ENCODE measurements at regions not wholly inside any gene's neighbourhood (a gene's known extent, or its start where the extent isn't known, plus 50 kb on each side); places are given as distances from the start of the nearest gene placed in this dataset.

DNA sequence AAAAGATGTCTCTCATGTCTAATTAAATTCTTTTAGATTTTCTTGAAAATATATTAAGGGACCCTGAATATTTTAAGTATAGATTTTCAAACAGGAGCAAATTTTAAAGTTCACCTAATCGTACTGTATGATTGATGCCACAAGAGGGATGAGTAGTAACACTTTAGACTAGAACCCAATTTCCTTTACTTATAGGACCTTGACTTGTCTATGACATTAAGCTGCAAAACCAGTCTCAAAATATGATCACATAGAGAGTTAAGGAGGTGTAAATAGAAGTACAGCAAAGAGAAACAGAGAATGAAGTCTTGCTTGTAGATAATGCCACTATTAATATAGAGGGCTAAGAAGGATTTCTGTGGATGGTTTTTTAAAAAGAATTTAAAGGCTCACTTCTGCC is 312.9 kb upstream of the PRR16 start:
- no peak for DNase-seq (ENCODE audit: low spot score in 2 of 2)
- Histone ChIP-seq H3K4me3 (no peak overlapping the region), H3K27me3 (ENCODE audit: low read depth) (no peaks in the 10 kb centered on the region), H3K9me3 (no peaks in the 10 kb centered on the region), H3K4me1 (peaks cover 5% of the 10 kb centered on the region; the same call in 1 of the 2 replicates), H3K36me3 (replicated peaks) (no peaks in the 10 kb centered on the region)
- in situ Hi-C loops (cut with MboI; ENCODE audit: low sequenced_read_pairs): no loop called here

DNA sequence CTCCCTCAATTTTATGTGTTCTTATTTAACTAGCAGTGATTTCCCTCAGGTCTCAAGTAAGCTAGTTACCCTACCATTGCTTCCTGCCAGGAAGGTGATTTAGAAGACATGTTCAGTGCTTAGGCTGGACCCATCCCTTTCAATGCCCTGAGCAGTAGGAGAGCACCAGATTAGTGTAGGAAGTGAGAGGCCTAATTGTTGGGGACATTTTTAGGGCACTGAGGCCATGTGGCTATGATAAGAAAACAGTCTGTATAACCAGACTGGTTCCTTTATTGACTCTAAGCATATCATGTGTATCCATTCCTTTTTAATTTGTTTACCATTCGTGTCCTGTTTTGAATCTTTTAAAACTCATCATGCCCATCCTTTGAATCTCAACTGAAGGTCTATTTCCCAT is 312.3 kb upstream of the PRR16 start:
- in situ Hi-C loops (cut with MboI; ENCODE audit: low sequenced_read_pairs): no loop called here
- Histone ChIP-seq H3K27me3 (ENCODE audit: low read depth) (no peaks in the 10 kb centered on the region), H3K4me1 (peaks cover 5% of the 10 kb centered on the region; the same call in 1 of the 2 replicates), H3K9me3 (no peaks in the 10 kb centered on the region), H3K36me3 (replicated peaks) (no peaks in the 10 kb centered on the region), H3K4me3 (no peak overlapping the region)
- DNase-seq (ENCODE audit: low spot score in 2 of 2): no peak

DNA sequence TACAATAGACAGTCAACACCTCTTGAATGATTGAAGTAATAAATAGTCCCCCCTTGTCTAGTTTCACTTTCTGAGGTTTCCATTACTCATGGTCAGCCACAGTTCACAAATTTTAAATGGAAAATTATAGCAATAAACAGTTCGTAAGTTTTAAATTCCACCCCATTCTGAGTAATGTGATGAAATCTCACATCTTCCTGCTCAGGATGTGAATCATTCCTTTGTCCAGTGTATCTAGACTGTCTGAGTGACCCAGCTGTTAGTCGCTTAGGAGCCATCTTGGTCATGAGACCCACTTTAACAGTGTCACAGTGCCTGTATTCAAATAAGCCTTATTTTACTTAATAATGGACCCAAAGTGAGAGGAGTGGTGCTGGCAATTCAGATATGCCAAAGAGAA is 311.6 kb upstream of the PRR16 start:
- no peak overlapping the region for H3K4me3 ChIP-seq
- no peaks in the 10 kb centered on the region for H3K27me3 ChIP-seq (ENCODE audit: low read depth)
- H3K4me1 ChIP-seq: peaks cover 5% of the 10 kb centered on the region; the same call in 1 of the 2 replicates
- H3K9me3 ChIP-seq: no peaks in the 10 kb centered on the region
- in situ Hi-C loops (cut with MboI; ENCODE audit: low sequenced_read_pairs): no loop called here
- DNase-seq (ENCODE audit: low spot score in 2 of 2): no peak
- no peaks in the 10 kb centered on the region for H3K36me3 ChIP-seq (replicated peaks)

DNA sequence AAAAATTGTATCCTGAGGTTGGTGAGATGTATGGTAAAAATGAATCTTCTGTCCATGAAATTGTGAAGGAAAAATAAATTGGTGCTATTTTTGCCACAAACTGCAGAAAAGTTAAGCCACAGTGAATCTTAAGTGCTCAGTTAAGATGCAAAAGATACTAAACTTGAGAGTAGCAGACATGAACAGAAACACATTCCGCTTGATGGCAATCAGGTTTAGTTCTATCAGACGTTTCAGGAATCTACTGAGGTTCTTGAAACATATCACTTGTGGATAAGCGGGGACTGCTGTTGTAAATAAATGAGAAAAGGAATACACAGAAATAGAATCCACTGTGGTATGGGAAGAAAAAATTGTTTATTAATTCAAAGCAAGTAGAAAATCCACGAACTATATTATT is 311.2 kb upstream of the PRR16 start:
- Histone ChIP-seq H3K4me3 (no peak overlapping the region), H3K9me3 (no peaks in the 10 kb centered on the region), H3K4me1 (peaks cover 5% of the 10 kb centered on the region; the same call in 1 of the 2 replicates), H3K27me3 (ENCODE audit: low read depth) (no peaks in the 10 kb centered on the region), H3K36me3 (replicated peaks) (no peaks in the 10 kb centered on the region)
- no peak for DNase-seq (ENCODE audit: low spot score in 2 of 2)
- in situ Hi-C loops (cut with MboI; ENCODE audit: low sequenced_read_pairs): no loop called here

DNA sequence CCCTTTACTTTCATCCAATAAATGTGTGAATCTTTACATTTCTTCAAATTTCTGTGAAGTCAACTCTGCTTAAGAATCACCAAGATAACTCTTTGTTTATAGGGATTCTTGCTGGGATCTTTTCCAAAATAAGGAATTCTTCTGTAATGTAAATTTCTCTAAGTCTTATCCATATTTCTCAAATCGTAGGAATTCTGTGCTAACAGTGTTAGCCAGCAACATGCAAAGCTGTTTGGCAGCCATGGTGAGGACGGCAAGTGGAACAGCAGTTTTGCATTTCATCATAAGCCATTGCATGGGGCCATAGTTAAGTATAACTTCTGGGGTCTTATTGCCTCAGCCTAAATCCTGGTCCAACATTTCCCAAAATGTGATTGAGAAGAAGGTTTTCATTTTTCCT is 310.5 kb upstream of the PRR16 start:
- in situ Hi-C loops (cut with MboI; ENCODE audit: low sequenced_read_pairs): no loop called here
- H3K9me3 ChIP-seq: no peaks in the 10 kb centered on the region

DNA sequence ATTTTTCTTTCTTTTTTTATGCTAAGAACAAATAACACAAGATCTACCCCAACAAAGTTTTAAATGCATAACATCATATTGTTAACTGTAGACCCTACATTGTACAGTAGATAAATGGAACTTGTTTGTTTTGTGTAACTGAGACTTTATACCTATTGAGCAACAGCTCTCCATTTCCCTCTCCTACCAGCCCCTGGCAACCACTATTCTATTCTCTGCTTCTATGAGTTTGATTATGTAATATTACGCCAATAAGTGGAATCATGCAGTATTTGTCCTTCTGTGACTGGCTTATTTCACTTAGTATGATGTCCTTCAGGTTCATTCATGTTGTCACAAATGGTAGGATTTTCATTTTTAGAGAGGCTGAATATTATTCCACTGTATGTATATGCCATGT is 308.2 kb upstream of the PRR16 start:
- Histone ChIP-seq H3K4me3 (no peak overlapping the region), H3K9me3 (no peaks in the 10 kb centered on the region), H3K4me1 (peaks cover 8% of the 10 kb centered on the region; the same call in 1 of the 2 replicates), H3K36me3 (replicated peaks) (no peaks in the 10 kb centered on the region), H3K27me3 (ENCODE audit: low read depth) (no peaks in the 10 kb centered on the region)
- in situ Hi-C loops (cut with MboI; ENCODE audit: low sequenced_read_pairs): no loop called here
- no peak for DNase-seq (ENCODE audit: low spot score in 2 of 2)

More for the DNA sequence above, 310.5 kb upstream of the PRR16 start:
- H3K4me3 ChIP-seq: no peak overlapping the region
- peaks cover 5% of the 10 kb centered on the region; the same call in 1 of the 2 replicates for H3K4me1 ChIP-seq
- H3K36me3 ChIP-seq (replicated peaks): no peaks in the 10 kb centered on the region
- peak in 1 of 2 experiments; percentile 6 for DNase-seq (ENCODE audit: low spot score in 2 of 2)
- H3K27me3 ChIP-seq (ENCODE audit: low read depth): no peaks in the 10 kb centered on the region

DNA sequence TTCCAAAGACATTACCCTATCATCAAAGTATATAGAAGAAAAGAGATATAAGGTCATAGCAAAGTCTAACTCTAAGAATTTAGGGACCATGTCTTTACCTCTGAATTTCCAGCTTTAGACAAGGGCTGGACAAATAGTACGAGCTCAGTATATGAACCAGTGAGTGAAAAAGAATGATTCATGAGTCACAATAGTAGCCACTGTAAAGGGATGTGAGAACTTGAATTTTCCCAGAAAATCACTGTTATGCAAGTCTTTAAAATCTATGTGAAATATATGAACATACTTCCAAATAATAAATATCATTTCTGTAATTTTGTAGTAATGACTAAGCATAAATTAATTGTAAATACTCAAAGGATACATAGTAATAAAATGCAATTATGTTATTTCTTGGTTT is 305.9 kb upstream of the PRR16 start:
- Histone ChIP-seq H3K27me3 (ENCODE audit: low read depth) (no peaks in the 10 kb centered on the region), H3K4me3 (no peak overlapping the region), H3K9me3 (no peaks in the 10 kb centered on the region), H3K4me1 (peaks cover 6% of the 10 kb centered on the region; the same call in 1 of the 2 replicates), H3K36me3 (replicated peaks) (no peaks in the 10 kb centered on the region)
- no peak for DNase-seq (ENCODE audit: low spot score in 2 of 2)
- in situ Hi-C loops (cut with MboI; ENCODE audit: low sequenced_read_pairs): no loop called here

DNA sequence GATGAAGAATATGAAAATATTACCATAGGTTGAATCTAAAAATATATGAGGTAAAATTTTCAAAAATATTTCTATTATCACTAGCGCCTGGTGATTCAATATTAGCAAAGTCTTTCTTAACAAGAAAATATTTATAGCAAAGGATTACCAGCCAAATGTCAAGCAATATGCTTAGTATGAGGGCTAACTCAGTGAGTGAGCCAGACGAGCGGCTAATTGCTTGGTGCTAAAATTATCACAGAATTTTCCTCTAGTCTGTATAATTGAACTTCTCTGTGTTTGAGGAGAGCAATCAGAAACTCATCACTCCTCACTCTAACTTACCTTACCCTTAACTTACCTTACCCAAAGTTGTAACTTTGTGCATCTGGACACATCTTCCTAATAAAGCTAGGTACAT is 304.9 kb upstream of the PRR16 start:
- DNase-seq (ENCODE audit: low spot score in 2 of 2): no peak
- Histone ChIP-seq H3K36me3 (replicated peaks) (no peaks in the 10 kb centered on the region), H3K4me1 (peaks cover 3% of the 10 kb centered on the region; the same call in 1 of the 2 replicates), H3K27me3 (ENCODE audit: low read depth) (no peaks in the 10 kb centered on the region), H3K4me3 (no peak overlapping the region), H3K9me3 (no peaks in the 10 kb centered on the region)
- in situ Hi-C loops (cut with MboI; ENCODE audit: low sequenced_read_pairs): no loop called here

DNA sequence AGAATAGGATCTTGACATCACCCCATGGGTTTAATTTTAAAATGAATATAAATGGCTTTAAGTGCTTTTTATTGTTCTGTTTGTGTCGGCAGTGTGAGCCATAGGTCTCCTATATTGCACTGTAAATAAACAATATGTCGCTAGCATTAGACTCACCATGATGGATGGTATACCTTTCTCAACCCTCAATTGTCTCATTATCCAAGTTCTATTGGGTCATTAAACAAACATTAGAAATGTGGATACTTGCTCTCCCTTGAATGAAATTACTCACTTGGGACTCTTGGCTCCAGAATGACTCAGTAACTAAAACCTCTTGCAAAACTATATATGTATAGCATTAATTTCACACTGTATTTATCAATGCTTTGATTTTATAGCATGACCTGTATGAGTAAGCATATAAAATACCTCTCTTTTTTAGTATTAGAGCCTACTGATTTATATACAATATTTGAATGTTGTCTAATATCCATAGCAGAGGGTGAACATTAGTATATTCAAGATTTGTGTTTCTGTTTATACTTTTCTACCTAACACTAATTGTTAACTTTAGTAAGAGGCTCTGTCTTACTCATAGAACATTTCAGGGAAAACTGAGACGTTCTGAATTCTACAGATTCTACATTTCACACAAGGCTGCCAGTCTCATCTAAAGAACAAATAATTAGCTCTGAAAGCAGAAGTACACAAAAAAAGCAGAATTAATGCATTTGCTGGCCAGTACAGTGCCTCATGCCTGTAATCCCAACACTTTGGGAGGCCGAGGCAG is 303.8 kb upstream of the PRR16 start:
- peak in 1 of 2 experiments; percentile 6 for DNase-seq (ENCODE audit: low spot score in 2 of 2)
- in situ Hi-C loops (cut with MboI; ENCODE audit: low sequenced_read_pairs): no loop called here
- Histone ChIP-seq H3K4me1 (peaks cover 3% of the 10 kb centered on the region; the same call in 1 of the 2 replicates), H3K4me3 (no peak overlapping the region), H3K36me3 (replicated peaks) (no peaks in the 10 kb centered on the region), H3K27me3 (ENCODE audit: low read depth) (no peaks in the 10 kb centered on the region), H3K9me3 (no peaks in the 10 kb centered on the region)

DNA sequence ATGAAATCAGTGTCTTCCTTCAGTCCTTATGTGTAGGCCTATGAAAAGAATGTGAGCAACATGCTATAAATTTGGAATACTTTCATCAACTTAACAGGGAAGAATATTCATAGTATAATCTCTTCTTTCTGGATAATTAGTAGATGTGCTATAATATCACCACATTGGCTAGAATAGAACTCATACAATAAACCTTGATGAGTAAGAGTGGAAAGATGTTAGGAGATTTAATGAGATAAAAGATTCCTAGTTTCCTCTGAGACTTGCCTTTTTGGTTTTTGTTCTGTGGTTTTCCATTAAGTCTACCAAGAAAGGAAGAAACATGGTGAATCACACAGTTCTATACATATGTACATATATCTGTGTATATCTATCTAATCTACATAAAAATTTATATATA is 301.8 kb upstream of the PRR16 start:
- no peaks in the 10 kb centered on the region for H3K27me3 ChIP-seq (ENCODE audit: low read depth)
- in situ Hi-C loops (cut with MboI; ENCODE audit: low sequenced_read_pairs): no loop called here
- DNase-seq (ENCODE audit: low spot score in 2 of 2): no peak
- H3K4me1 ChIP-seq: peaks cover 3% of the 10 kb centered on the region; the same call in 1 of the 2 replicates
- H3K9me3 ChIP-seq: no peaks in the 10 kb centered on the region
- H3K4me3 ChIP-seq: no peak overlapping the region
- H3K36me3 ChIP-seq (replicated peaks): no peaks in the 10 kb centered on the region

DNA sequence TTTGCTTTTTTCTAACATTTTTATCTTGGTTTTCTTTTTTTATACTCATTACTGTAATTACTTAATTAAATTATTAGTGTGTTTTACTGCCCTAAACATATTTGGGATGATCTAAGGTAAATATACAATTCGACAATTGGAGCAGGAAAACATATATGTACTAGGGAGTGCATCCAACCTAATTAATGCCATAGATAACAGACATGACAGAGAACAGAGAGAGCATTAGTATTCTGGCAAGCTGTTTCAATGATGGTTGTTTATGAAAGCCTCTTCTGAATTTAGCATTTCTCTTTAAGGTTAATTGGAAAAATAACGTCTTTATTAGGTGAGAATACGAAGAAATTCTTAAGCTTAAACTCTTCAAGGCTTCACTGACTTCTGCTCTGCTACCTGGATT is 300.1 kb upstream of the PRR16 start:
- Histone ChIP-seq H3K9me3 (no peaks in the 10 kb centered on the region), H3K4me3 (no peak overlapping the region), H3K27me3 (ENCODE audit: low read depth) (no peaks in the 10 kb centered on the region), H3K4me1 (peaks cover 3% of the 10 kb centered on the region; the same call in 1 of the 2 replicates), H3K36me3 (replicated peaks) (no peaks in the 10 kb centered on the region)
- DNase-seq (ENCODE audit: low spot score in 2 of 2): no peak
- in situ Hi-C loops (cut with MboI; ENCODE audit: low sequenced_read_pairs): no loop called here

DNA sequence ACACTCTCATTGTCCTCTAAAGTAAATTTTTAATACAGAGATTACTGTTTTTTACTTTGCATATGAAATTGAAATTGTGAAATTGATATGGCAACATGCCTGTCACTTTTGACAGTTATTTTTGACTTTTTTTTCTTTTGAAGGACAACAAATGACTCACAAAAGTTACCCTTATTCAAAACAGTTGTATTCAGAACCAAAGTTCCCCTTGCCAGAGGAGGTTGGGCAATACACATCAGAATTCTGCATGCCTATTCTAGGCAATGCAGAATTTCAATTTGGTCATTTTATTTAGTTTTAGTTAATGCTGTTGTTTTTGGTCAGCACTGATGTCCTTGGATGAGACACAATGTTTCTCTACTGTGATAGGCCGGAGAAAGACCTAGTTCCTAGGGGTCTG is 299.1 kb upstream of the PRR16 start:
- H3K4me3 ChIP-seq: no peak overlapping the region
- no peak for DNase-seq (ENCODE audit: low spot score in 2 of 2)
- in situ Hi-C loops (cut with MboI; ENCODE audit: low sequenced_read_pairs): no loop called here
- no peaks in the 10 kb centered on the region for H3K36me3 ChIP-seq (replicated peaks)
- H3K4me1 ChIP-seq: peaks cover 3% of the 10 kb centered on the region; the same call in 1 of the 2 replicates
- no peaks in the 10 kb centered on the region for H3K27me3 ChIP-seq (ENCODE audit: low read depth)
- H3K9me3 ChIP-seq: no peaks in the 10 kb centered on the region

DNA sequence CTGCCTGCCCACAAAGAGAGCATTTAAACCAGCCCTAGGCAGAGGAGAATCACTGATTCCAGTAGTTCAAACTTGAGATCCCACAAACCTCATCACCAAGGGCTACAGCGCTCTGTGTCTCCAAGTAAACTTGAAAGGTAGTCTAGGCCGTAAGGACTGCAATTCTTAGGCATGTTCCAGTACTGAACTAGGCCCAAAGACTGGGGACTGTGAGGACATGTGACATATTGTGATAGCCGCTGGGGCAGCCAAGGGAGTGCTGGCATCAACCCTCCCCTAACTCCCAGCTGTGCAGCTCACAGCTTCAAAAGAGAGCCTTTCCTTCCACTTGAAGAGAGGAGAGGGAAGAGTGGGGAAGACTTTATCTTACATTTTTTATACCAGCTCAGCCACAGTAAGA is 291.0 kb upstream of the PRR16 start:
- no peaks in the 10 kb centered on the region for H3K4me1 ChIP-seq
- H3K9me3 ChIP-seq: no peaks in the 10 kb centered on the region
- no peak overlapping the region for H3K4me3 ChIP-seq
- no peaks in the 10 kb centered on the region for H3K36me3 ChIP-seq (replicated peaks)
- DNase-seq (ENCODE audit: low spot score in 2 of 2): no peak
- H3K27me3 ChIP-seq (ENCODE audit: low read depth): no peaks in the 10 kb centered on the region
- in situ Hi-C loops (cut with MboI; ENCODE audit: low sequenced_read_pairs): no loop called here

DNA sequence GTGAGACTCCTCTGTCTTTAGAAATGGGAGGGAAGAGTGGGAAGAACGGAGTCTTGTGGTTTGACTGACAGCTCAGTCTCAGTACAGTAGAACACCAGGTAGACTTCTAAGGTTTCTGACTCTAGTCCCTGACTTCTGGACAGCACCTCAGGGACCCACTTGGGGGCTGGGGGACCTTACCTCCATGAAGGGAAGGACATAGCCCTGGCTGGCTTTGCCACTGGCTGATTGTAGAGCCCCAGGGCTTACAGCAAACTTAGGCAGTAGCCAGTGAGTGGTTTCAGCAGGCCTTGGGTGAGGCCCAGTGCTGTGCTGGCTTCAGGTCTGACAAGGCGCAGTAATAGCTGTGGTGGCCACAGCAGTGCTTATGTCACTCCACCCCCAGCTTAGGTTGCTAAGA is 290.0 kb upstream of the PRR16 start:
- Histone ChIP-seq H3K4me1 (no peaks in the 10 kb centered on the region), H3K9me3 (no peaks in the 10 kb centered on the region), H3K4me3 (no peak overlapping the region), H3K27me3 (ENCODE audit: low read depth) (no peaks in the 10 kb centered on the region), H3K36me3 (replicated peaks) (no peaks in the 10 kb centered on the region)
- DNase-seq (ENCODE audit: low spot score in 2 of 2): no peak
- in situ Hi-C loops (cut with MboI; ENCODE audit: low sequenced_read_pairs): no loop called here
